ENCODE measurements at regions not wholly inside any gene's neighbourhood (a gene's known extent, or its start where the extent isn't known, plus 50 kb on each side); places are given as distances from the start of the nearest gene placed in this dataset.

GRCh38 chr5:124918618-124919017 is 172.2 kb upstream of the ZNF608 start:
- Histone ChIP-seq H4K20me1 (ENCODE audit: insufficient read depth, low read length) (no peaks in the 10 kb centered on the region), H3K9me3 (ENCODE audit: low read length) (no peaks in the 10 kb centered on the region), H3K4me2 (ENCODE audit: low read depth, low read length) (no peak overlapping the region), H3K79me2 (ENCODE audit: insufficient read depth, low read length) (no peaks in the 10 kb centered on the region), H3K27me3 (ENCODE audit: control insufficient read depth in 1 of 2, insufficient read depth in 2 of 2, low read length in 2 of 2) (no peaks in the 10 kb centered on the region), H2AFZ (ENCODE audit: low read length) (no peak overlapping the region), H3K36me3 (replicated peaks in 1 of 2; ENCODE audit: control insufficient read depth in 1 of 2, insufficient read depth in 2 of 2, low read length in 2 of 2) (no peaks in the 10 kb centered on the region), H3K4me3 (replicated peaks in 1 of 3; ENCODE audit: insufficient read depth in 1 of 3, low read depth in 2 of 3, low read length in 3 of 3) (no peak overlapping the region), H3K27ac (ENCODE audit: extremely low read length, insufficient read depth, low read length) (no peak overlapping the region), H3K9ac (ENCODE audit: insufficient read depth, low read depth, low read length) (no peak overlapping the region), H3K4me1 (ENCODE audit: insufficient read depth, low read length) (no peaks in the 10 kb centered on the region)
- in situ Hi-C loops (cut with HindIII; ENCODE audit: extremely low pct_ligation_motif_present, low pct_unique_long_range_greater_than_20kb), result no loop called here
- CTCF ChIA-PET (ENCODE audit: low intra/inter-chr PET ratio, low total read pairs), result no interaction called here
- no peak for FAIRE-seq
- DNase-seq (ENCODE audit: low spot score), result no peak
- 19% methylated on average over 2 of the region's 2 CpGs for WGBS (ENCODE audit: low lambda C conversion rate)
- no peak for TF ChIP-seq HOXA3 (CRISPR knock-in tag; IDR thresholded peaks at IDR 0.05)
- TF ChIP-seq, protein P1, sequence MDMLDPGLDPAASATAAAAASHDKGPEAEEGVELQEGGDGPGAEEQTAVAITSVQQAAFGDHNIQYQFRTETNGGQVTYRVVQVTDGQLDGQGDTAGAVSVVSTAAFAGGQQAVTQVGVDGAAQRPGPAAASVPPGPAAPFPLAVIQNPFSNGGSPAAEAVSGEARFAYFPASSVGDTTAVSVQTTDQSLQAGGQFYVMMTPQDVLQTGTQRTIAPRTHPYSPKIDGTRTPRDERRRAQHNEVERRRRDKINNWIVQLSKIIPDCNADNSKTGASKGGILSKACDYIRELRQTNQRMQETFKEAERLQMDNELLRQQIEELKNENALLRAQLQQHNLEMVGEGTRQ (IDR thresholded peaks at IDR 0.05; ENCODE audit: low read depth, low read length), result no peak
- TF ChIP-seq, protein P1 (CRISPR knock-in tag; IDR thresholded peaks at IDR 0.05; ENCODE audit: borderline replicate concordance), result no peak
- no peak for TF ChIP-seq MTF1 (CRISPR knock-in tag; IDR thresholded peaks at IDR 0.05)
- no peak for TF ChIP-seq ZBTB42 (CRISPR knock-in tag; IDR thresholded peaks at IDR 0.05)
- TF ChIP-seq PLRG1 (conservative IDR thresholded peaks at IDR 0.05), result no peak
- TF ChIP-seq FOXJ3 (CRISPR knock-in tag; IDR thresholded peaks at IDR 0.05; ENCODE audit: borderline replicate concordance), result no peak
- no peak for TF ChIP-seq NPAS2 (CRISPR knock-in tag; IDR thresholded peaks at IDR 0.05; ENCODE audit: borderline replicate concordance)
- TF ChIP-seq NFE2L2 (IDR thresholded peaks at IDR 0.05; ENCODE audit: low read length), result no peak
- peak; percentile 56 for TF ChIP-seq MAFF (IDR thresholded peaks at IDR 0.05; ENCODE audit: low read depth, low read length)
- no peak for TF ChIP-seq FOSL2 (CRISPR knock-in tag; IDR thresholded peaks at IDR 0.05)
- TF ChIP-seq SP4 (CRISPR knock-in tag; IDR thresholded peaks at IDR 0.05), result no peak
- TF ChIP-seq HNF4G (IDR thresholded peaks at IDR 0.05; ENCODE audit: borderline replicate concordance, low read depth, low read length), result no peak
- TF ChIP-seq HNF4G (CRISPR knock-in tag; IDR thresholded peaks at IDR 0.05; ENCODE audit: borderline replicate concordance, low read depth), result no peak
- no peak for TF ChIP-seq SKIL (CRISPR knock-in tag; IDR thresholded peaks at IDR 0.05; ENCODE audit: borderline replicate concordance)
- no peak for TF ChIP-seq AHR (CRISPR knock-in tag; IDR thresholded peaks at IDR 0.05)
- TF ChIP-seq CSRNP1 (CRISPR knock-in tag; IDR thresholded peaks at IDR 0.05), result no peak
- TF ChIP-seq MAFK (conservative IDR thresholded peaks at IDR 0.05 in 1 of 2, IDR thresholded peaks at IDR 0.05 in 1 of 2; ENCODE audit: low read length in 2 of 2), result peak; percentile 56 to 80
- TF ChIP-seq, protein P2, sequence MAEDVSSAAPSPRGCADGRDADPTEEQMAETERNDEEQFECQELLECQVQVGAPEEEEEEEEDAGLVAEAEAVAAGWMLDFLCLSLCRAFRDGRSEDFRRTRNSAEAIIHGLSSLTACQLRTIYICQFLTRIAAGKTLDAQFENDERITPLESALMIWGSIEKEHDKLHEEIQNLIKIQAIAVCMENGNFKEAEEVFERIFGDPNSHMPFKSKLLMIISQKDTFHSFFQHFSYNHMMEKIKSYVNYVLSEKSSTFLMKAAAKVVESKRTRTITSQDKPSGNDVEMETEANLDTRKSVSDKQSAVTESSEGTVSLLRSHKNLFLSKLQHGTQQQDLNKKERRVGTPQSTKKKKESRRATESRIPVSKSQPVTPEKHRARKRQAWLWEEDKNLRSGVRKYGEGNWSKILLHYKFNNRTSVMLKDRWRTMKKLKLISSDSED (CRISPR knock-in tag; IDR thresholded peaks at IDR 0.05), result no peak
- BruUV-seq (replicated peaks), result no TSS peak
- POLR2A ChIA-PET, result no interaction called here
- intact Hi-C loops (cut with micrococcal nuclease; ENCODE audit: unreplicated experiment), result no loop called here
- ATAC-seq, result no peak

Measured in HepG2 (cell line).